GM21367 (cell line): ENCODE measurements at regions not wholly inside any gene's neighbourhood (a gene's known extent, or its start where the extent isn't known, plus 50 kb on each side); places are given as distances from the start of the nearest gene placed in this dataset.

Source experiments
- ATAC-seq: cut with Tn5 transposase; IDR thresholded peaks from one replicate; pipeline ENCODE4 v1.9.1; 2021; ENCODE audit not compliant: unreplicated experiment

- ATAC-seq, result no peak
Measured at GRCh38 chr9:74304598-74304997, 192.5 kb upstream of the RORB start.

GRCh38 chr9:74309654-74310053, 187.5 kb upstream of the RORB start:
- ATAC-seq, result no peak

- ATAC-seq, result no peak
Measured at GRCh38 chr9:74317235-74317634, 179.9 kb upstream of the RORB start.

GRCh38 chr9:74321396-74321795, 175.7 kb upstream of the RORB start:
- no peak for ATAC-seq

GRCh38 chr9:74322661-74323314, 174.3 kb upstream of the RORB start:
- no peak for ATAC-seq

GRCh38 chr9:74330487-74331214, 166.5 kb upstream of the RORB start:
- ATAC-seq, result no peak

- no peak for ATAC-seq
Measured at GRCh38 chr9:74331607-74332006, 165.5 kb upstream of the RORB start.

- ATAC-seq, result no peak
Measured at GRCh38 chr9:74333384-74334032, 163.6 kb upstream of the RORB start.

GRCh38 chr9:74334271-74334670, 162.9 kb upstream of the RORB start:
- ATAC-seq, result no peak

GRCh38 chr9:74336161-74336560, 161.0 kb upstream of the RORB start:
- ATAC-seq, result no peak

- no peak for ATAC-seq
Measured at GRCh38 chr9:74348777-74349176, 148.4 kb upstream of the RORB start.

- ATAC-seq, result no peak
Measured at GRCh38 chr9:74355107-74355506, 142.0 kb upstream of the RORB start.

- ATAC-seq, result no peak
Measured at GRCh38 chr9:74357577-74357976, 139.6 kb upstream of the RORB start.

GRCh38 chr9:74358959-74359358, 138.2 kb upstream of the RORB start:
- no peak for ATAC-seq

GRCh38 chr9:74361508-74361907, 135.6 kb upstream of the RORB start:
- ATAC-seq, result no peak

GRCh38 chr9:74362423-74362822, 134.7 kb upstream of the RORB start:
- ATAC-seq, result no peak

- no peak for ATAC-seq
Measured at GRCh38 chr9:74366111-74366510, 131.0 kb upstream of the RORB start.

- no peak for ATAC-seq
Measured at GRCh38 chr9:74369844-74370243, 127.3 kb upstream of the RORB start.

- no peak for ATAC-seq
Measured at GRCh38 chr9:74373348-74373747, 123.8 kb upstream of the RORB start.

- ATAC-seq, result no peak
Measured at GRCh38 chr9:74379718-74380117, 117.4 kb upstream of the RORB start.

GRCh38 chr9:74391816-74392215, 105.3 kb upstream of the RORB start:
- ATAC-seq, result no peak

- ATAC-seq, result no peak
Measured at GRCh38 chr9:74403581-74403980, 93.6 kb upstream of the RORB start.
